Mammary epithelial cell (primary cell): ENCODE measurements at regions not wholly inside any gene's neighbourhood (a gene's known extent, or its start where the extent isn't known, plus 50 kb on each side); places are given as distances from the start of the nearest gene placed in this dataset.

ENCODE experiments used
- EZH2 ChIP-seq: IDR thresholded peaks from 2 replicates; pipeline ENCODE4 v1.6.1; 2012; ENCODE audit warnings: low read length, inconsistent platforms, borderline replicate concordance
- TF ChIP-seq, protein P1 (sequence below), 2 donors: IDR thresholded peaks in 1 of 2; conservative IDR thresholded peaks in 1 of 2; 2 replicates each; pipeline ENCODE4 v1.5.1; 2011 to 2012; ENCODE audit warnings: inconsistent platforms in 2 of 2, low read length in 2 of 2, mild to moderate bottlenecking in 2 of 2, control low read depth in 1 of 2, low read depth in 1 of 2; ENCODE audit not compliant: insufficient read depth in 1 of 2; ENCODE audit errors: extremely low read depth in 1 of 2

DNA sequence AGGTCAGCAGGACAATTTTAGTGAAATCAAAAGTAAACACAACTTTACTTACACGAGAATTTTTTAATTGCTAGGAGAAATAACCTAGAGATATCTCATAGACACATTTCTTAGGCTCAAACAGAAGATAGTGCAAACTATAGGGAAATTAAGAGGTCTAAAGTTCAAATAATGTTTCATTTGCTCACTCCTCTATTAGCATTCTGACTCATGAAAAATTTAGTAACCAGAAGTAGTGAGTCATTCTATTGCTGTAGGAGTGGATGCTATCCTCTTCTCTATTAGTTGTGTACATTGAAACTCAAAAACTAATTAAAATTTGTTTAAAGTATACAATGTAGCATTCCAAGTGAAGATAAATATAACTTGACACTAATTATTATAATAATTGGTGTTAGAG, 908.3 kb upstream of the TMEFF2 start:
- TF ChIP-seq, protein P1, sequence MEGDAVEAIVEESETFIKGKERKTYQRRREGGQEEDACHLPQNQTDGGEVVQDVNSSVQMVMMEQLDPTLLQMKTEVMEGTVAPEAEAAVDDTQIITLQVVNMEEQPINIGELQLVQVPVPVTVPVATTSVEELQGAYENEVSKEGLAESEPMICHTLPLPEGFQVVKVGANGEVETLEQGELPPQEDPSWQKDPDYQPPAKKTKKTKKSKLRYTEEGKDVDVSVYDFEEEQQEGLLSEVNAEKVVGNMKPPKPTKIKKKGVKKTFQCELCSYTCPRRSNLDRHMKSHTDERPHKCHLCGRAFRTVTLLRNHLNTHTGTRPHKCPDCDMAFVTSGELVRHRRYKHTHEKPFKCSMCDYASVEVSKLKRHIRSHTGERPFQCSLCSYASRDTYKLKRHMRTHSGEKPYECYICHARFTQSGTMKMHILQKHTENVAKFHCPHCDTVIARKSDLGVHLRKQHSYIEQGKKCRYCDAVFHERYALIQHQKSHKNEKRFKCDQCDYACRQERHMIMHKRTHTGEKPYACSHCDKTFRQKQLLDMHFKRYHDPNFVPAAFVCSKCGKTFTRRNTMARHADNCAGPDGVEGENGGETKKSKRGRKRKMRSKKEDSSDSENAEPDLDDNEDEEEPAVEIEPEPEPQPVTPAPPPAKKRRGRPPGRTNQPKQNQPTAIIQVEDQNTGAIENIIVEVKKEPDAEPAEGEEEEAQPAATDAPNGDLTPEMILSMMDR (conservative IDR thresholded peaks at IDR 0.05 in 1 of 2, IDR thresholded peaks at IDR 0.05 in 1 of 2; ENCODE audit: extremely low read depth in 1 of 2, insufficient read depth in 1 of 2, low read depth in 1 of 2, low read length in 2 of 2): no peak
- no peak for TF ChIP-seq EZH2
